NCI-H226 (cell line): ENCODE measurements at regions not wholly inside any gene's neighbourhood (a gene's known extent, or its start where the extent isn't known, plus 50 kb on each side); places are given as distances from the start of the nearest gene placed in this dataset.
"Not testable (repeated sequence)": the region's sequence is repeated elsewhere in the genome, so short reads cannot be mapped to it uniquely, and the experiment has no call there.

Experiments used
- DNase-seq: peaks from one replicate; pipeline ENCODE4 v3.0.0-alpha.2; 2015

GRCh38 chr6:12628327-12628726 is 88.2 kb upstream of the PHACTR1 start:
- DNase-seq, result no peak

GRCh38 chr6:12633746-12634145 is 82.8 kb upstream of the PHACTR1 start:
- not testable (repeated sequence) for DNase-seq

- DNase-seq, result no peak
Measured at GRCh38 chr6:12635375-12635774, 81.2 kb upstream of the PHACTR1 start.

GRCh38 chr6:12635813-12636212 is 80.8 kb upstream of the PHACTR1 start:
- peak; percentile 95 for DNase-seq

- DNase-seq, result no peak
Measured at GRCh38 chr6:12636336-12636735, 80.2 kb upstream of the PHACTR1 start.

GRCh38 chr6:12637960-12638641 is 78.5 kb upstream of the PHACTR1 start:
- DNase-seq, result peak; percentile 81

DNA sequence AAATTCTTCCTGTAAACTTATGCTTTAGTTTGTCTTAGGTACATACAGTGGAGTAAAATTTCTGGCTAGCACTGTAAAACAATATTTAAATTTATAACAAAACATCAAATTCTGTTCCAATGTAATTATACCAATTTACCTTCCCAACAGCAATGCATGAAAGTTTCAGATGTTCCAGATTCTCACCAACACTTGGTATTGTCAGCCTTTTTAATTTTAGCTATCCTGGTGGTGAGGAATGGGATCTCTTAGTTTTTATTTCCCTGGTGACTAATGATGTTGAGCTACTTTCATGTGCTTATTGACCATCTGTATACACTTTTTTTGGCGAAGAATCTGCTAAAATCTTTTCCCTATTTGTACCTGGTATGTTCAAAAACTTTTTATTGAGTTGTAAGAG is 76.1 kb upstream of the PHACTR1 start:
- no peak for DNase-seq

DNA sequence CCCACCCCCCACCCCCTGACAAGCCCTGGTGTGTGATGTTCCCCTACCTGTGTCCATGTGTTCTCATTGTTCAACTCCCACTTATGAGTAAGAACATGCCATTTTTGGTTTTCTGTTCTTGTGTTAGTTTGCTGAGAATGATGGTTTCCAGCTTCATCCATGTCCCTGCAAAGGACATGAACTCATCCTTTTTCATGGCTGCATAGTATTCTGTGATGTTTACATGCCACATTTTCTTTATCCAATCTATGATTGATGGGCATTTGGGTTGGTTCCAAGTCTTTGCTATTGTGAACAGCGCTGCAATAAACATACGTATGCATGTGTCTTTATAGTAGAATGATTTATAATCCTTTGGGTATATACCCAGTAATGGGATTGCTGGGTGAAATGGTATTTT is 74.8 kb upstream of the PHACTR1 start:
- DNase-seq, result not testable (repeated sequence)

DNA sequence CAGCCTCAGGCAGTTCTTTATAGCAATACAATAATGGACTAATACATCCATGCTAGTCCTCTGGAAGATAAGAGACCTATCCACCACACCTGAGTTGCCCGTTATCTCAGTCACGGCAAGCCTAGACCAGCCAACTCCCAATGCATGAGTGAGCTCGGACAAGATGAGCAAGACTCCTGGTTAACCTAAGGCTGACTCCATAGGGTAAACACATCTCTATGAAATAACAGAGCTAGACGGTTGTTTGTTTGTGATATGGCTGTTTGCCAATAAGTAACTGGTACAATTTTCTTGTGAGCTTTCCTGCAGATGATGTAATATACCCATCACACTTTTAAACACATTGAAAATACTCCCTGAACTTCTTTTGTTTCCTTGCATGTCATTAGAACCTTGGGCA is 70.6 kb upstream of the PHACTR1 start:
- no peak for DNase-seq

- DNase-seq, result peak; percentile 7
Measured at GRCh38 chr6:12648171-12648570, 68.4 kb upstream of the PHACTR1 start.

- no peak for DNase-seq
Measured at GRCh38 chr6:12649325-12649724, 67.2 kb upstream of the PHACTR1 start.

GRCh38 chr6:12653486-12653885 is 63.1 kb upstream of the PHACTR1 start:
- no peak for DNase-seq

GRCh38 chr6:12654107-12654506 is 62.5 kb upstream of the PHACTR1 start:
- no peak for DNase-seq

DNA sequence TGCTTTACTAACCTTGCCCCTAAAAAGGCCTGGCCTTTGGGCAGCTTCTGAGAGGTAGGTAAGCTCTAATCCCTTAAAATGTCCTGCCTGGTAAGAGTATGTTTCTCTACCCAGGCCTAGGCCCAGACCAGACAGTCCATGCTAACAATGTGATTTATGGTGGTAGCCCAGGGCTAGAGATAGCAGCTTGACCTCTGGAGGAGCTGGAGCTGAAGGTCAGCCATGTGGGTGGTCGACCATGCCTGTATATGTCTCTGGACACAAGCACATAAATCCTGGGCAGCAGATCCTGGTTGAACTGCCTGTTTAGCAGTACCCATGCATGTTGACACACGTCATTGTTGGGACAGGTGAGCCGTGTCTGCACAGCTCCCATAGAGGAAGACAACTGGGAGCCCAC is 62.1 kb upstream of the PHACTR1 start:
- DNase-seq, result no peak

DNA sequence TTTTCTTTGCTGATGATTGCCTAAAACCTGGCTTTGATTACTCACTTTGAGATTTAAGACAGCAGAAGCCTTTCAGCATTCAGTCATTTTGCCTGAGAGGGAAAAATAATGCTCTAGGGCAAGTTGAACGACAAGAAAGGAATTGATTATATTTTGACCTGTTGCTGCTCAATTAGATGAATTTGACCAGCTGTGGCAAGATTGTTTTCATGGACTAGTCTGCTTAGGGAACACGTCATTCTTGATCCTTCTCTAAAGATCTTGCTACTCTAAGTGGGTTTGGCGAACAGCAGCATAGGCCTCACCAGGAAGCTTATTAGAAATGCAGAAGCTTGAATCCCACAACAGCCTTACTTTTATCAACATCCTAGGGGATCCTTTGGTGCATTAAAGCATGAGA is 59.7 kb upstream of the PHACTR1 start:
- DNase-seq, result no peak

DNA sequence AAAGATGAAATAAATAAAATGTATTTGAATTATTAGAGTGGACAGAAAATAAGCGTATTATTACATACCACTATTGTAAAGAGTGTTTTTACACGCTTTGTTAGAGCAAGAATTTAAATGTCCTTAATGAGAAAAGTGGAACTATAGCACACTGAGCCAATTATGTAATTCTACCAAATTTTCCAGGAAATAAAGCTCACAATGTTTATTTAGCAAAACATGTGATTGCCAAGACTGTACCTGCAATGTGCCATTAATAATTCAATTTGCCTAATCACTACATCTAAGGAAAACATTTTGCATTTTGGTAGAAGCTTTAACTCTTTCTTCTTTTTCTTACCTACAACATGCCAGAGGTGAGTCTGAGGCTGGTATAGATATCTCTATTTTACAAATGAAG is 58.7 kb upstream of the PHACTR1 start:
- no peak for DNase-seq

DNA sequence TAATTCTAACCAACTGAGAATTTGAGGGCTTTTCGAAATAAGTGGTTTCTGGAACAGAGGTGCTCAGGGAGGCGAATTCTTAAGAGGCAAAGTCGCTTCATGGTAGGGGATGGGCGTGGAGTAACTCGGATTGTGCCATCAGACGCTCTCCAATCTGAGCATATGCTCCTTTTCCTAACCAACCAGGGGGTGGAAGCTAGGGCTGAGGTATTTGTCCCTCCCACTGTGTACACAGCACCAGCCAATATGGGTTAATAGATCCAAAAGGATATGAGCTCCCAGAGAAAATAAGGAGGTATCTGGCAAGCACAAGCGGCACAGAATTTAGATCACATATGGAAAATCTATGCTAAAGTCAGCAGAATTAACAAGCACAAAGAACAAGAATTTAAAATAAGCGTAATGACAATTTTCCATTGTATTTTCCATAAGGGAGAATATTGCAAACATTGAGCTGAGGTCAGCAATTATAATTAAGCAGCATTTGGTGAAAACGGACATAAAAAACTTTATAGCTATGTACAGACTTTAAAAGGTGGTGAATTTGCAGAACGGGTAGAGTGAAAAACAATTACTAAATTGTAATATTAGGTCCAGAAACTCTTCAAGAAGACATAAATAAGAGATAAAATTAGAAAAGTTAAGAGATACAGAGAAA is 55.0 kb upstream of the PHACTR1 start:
- no peak for DNase-seq
